ENCODE measurements at regions not wholly inside any gene's neighbourhood (a gene's known extent, or its start where the extent isn't known, plus 50 kb on each side); places are given as distances from the start of the nearest gene placed in this dataset.
A peak's percentile ranks its signal among the peaks of the same experiment; 100 is the strongest.

DNA sequence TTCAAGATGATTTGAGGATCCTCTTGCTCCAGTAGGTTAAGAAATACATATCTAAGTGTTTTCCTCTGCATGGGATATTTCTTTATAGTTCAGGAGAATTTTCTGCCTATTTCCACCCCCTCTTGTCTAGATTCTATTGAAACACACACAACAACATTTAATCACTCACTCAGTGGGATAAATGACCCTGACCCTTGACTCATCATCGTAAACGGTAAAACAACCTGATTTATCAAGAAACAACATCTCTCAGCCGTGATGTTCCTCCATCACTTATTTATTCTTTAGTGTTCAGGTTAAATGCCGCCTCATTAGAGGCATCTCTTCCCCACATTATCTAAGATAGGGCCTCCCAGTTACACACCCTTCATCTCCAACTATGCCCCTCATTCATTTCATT, 208.7 kb upstream of the FMN2 start:
- Mint-ChIP-seq H3K27ac (no peak overlapping the region), H3K4me1 (ENCODE audit: low read depth) (no peaks in the 10 kb centered on the region), H3K9me3 (no peaks in the 10 kb centered on the region), H3K4me3 (no peak overlapping the region), H3K27me3 (ENCODE audit: low read depth) (no peaks in the 10 kb centered on the region), H3K36me3 (ENCODE audit: low read depth) (no peaks in the 10 kb centered on the region)
- no peak for DNase-seq (ENCODE audit: low spot score)

DNA sequence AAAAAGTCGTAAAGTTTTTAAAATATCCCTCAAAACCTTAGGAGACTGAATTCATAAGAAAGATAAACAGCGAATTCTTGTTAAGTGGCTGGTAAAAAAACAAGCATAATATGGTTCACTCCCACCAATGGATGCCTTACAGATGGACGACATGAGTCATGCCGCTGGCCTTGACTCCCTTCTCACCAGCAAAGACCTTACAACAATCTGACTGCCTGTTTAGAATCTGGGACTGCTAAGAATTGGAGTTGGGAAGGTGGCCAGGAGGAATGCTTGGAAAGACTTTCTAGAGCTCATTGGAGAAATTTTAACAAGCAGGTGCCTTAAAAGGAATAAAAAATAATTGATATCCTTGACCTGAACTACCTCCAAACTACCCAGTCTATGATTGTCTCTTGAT, 206.9 kb upstream of the FMN2 start:
- no peaks in the 10 kb centered on the region for H3K9me3 Mint-ChIP-seq
- H3K4me1 Mint-ChIP-seq (ENCODE audit: low read depth): no peaks in the 10 kb centered on the region
- H3K27ac Mint-ChIP-seq: no peak overlapping the region
- H3K4me3 Mint-ChIP-seq: no peak overlapping the region
- no peak for DNase-seq (ENCODE audit: low spot score)
- no peaks in the 10 kb centered on the region for H3K27me3 Mint-ChIP-seq (ENCODE audit: low read depth)
- no peaks in the 10 kb centered on the region for H3K36me3 Mint-ChIP-seq (ENCODE audit: low read depth)

DNA sequence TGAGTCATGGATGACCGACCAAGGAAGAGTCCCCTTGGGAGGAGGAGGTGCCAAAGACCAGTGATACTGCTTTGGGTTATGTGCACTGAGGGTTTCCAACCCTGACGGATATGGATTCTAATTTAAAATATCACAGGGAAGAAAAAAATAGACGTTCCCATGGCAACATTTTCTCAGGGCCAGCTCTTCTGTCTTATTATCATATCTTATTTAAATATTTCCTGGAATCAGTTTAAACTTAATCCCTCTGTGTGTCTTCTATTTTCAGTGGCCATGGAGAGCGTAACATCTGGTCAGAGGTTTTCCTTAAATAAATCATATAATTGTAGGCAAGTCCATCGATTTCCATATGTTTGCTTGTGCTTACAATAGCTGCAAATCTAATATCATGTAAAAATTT, 205.4 kb upstream of the FMN2 start:
- Mint-ChIP-seq H3K36me3 (ENCODE audit: low read depth) (no peaks in the 10 kb centered on the region), H3K27ac (no peak overlapping the region), H3K27me3 (ENCODE audit: low read depth) (no peaks in the 10 kb centered on the region), H3K9me3 (no peaks in the 10 kb centered on the region), H3K4me1 (ENCODE audit: low read depth) (no peaks in the 10 kb centered on the region), H3K4me3 (no peak overlapping the region)
- no peak for DNase-seq (ENCODE audit: low spot score)

DNA sequence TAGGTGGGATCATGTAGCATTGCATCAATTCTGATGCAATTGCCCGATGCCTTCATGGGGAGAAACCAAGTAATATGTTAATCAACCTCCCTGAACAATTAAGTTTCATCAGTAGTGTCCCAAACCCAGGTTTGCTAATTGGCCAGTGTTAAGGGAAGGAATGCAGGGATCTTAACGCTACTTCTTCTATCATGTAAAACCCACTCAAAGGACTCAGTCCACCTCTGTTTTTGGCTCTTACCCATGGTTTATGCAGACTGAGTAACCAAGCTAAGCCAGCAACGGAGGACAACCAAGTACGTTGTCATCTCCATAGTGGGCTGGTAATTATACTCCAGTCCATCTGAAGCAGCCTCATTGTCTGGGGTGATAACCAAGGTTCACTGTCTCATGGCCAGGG, 203.0 kb upstream of the FMN2 start:
- H3K27me3 Mint-ChIP-seq (ENCODE audit: low read depth): no peaks in the 10 kb centered on the region
- no peaks in the 10 kb centered on the region for H3K9me3 Mint-ChIP-seq
- no peak overlapping the region for H3K4me3 Mint-ChIP-seq
- DNase-seq (ENCODE audit: low spot score): no peak
- no peaks in the 10 kb centered on the region for H3K4me1 Mint-ChIP-seq (ENCODE audit: low read depth)
- no peak overlapping the region for H3K27ac Mint-ChIP-seq
- H3K36me3 Mint-ChIP-seq (ENCODE audit: low read depth): no peaks in the 10 kb centered on the region

DNA sequence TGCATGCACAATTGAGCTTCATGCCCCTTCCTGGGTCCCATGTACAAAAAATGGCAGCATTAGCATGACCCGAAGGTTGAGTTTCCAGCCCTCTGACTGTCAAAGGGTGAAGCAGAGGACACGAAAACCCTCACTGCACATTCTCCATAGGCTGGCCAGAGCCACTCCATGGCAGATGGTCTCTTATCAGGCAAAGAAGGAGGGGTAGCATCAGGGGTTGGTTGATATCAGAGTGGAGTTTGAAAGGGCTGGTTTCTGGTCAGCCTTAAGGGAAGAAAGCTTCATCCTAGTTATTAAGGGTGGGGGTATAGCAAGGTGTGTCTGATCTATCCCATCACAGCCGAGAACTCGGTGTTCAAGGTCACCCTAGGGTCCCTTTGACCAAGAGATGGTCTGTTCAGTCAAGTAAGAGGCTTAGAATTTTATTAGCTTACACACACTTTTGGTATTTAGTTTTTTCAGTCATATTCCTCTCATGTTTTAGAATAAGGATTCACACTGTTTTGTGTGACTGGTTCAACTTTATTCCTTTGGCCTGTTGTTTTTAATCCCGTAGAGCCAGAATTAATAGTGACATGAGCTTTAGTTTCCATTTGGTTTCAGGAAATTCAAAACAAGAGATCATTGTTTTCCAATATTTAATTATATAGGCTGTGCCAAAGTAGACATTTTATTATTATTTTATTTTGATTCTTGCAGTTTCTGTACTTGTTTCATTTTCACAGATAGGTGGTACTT, 199.9 kb upstream of the FMN2 start:
- H3K27ac Mint-ChIP-seq: no peak overlapping the region
- no peaks in the 10 kb centered on the region for H3K36me3 Mint-ChIP-seq (ENCODE audit: low read depth)
- no peaks in the 10 kb centered on the region for H3K9me3 Mint-ChIP-seq
- peaks cover 4% of the 10 kb centered on the region for H3K27me3 Mint-ChIP-seq (ENCODE audit: low read depth)
- no peak overlapping the region for H3K4me3 Mint-ChIP-seq
- no peak for DNase-seq (ENCODE audit: low spot score)
- no peaks in the 10 kb centered on the region for H3K4me1 Mint-ChIP-seq (ENCODE audit: low read depth)

DNA sequence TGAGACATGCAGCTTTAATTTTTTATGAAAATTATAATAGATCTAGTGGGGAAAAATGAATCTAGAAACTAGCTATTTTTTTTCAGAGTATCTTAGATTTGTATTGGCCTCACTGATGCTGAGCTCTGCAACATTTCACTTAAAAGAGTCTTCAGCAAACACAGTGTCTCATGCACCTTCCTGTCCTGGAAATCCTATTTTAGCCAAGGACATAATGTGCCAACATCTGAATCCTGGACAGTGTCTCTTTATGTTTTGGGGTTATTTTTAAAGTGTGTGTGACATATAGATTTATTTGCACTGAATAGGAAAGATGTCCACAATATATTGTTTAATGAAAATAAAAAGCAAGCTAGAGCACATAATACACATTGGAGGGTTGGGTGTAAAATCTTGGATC, 199.1 kb upstream of the FMN2 start:
- peaks cover 4% of the 10 kb centered on the region for H3K27me3 Mint-ChIP-seq (ENCODE audit: low read depth)
- no peaks in the 10 kb centered on the region for H3K36me3 Mint-ChIP-seq (ENCODE audit: low read depth)
- no peak for DNase-seq (ENCODE audit: low spot score)
- H3K27ac Mint-ChIP-seq: no peak overlapping the region
- H3K4me3 Mint-ChIP-seq: no peak overlapping the region
- no peaks in the 10 kb centered on the region for H3K9me3 Mint-ChIP-seq
- H3K4me1 Mint-ChIP-seq (ENCODE audit: low read depth): no peaks in the 10 kb centered on the region

DNA sequence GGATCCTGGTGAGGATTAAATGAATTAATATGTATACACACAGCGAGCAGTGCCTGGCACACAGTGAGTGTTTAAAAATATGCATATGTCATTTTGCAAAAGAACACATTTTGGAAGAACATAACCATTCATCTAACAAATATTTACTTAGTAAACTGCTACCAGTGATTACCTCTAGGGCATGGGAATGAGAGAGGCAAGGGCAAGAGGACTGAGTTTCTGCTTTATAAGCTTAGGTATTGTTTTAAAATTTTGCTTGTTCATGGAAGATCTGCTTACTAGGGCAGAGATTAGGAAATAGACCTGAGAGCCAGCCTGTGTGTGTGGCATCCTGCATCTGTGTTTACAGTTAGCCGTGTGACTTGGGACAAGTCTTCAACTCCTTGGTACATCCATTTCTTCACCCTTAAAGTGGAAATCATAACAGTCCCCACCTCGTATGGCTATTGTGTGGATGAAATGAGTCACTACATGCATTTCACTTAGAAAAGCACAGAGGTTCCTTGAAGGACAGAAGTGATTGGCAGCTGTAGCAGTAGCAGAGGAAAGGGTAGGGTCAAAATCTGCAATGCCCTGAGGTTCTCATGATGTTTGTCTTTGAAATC, 198.5 kb upstream of the FMN2 start:
- Mint-ChIP-seq H3K4me1 (ENCODE audit: low read depth) (peaks cover 3% of the 10 kb centered on the region), H3K9me3 (no peaks in the 10 kb centered on the region), H3K4me3 (no peak overlapping the region), H3K27ac (no peak overlapping the region), H3K36me3 (ENCODE audit: low read depth) (no peaks in the 10 kb centered on the region), H3K27me3 (ENCODE audit: low read depth) (peaks cover 8% of the 10 kb centered on the region)
- no peak for DNase-seq (ENCODE audit: low spot score)

DNA sequence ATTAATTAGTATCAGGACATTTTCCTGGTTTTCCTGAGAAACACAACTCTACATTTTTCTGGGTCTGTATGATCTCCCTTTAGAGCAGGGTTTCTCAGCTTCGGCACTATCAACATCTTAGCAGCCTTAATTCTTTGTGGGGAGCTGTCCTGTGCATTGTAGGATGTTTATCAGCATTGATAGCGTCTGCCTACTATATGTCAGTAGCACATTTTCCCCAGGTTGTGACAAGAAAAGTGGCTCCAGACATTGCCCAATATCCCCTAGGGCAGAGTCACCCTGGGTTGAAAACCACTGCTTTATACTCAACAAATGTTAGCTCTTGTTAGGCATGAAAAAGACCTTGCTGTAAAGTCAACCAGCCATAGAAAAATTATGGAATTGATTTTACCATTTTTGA, 195.1 kb upstream of the FMN2 start:
- H3K27me3 Mint-ChIP-seq (ENCODE audit: low read depth): peaks cover 8% of the 10 kb centered on the region
- H3K9me3 Mint-ChIP-seq: no peaks in the 10 kb centered on the region
- peaks cover 4% of the 10 kb centered on the region for H3K4me1 Mint-ChIP-seq (ENCODE audit: low read depth)
- H3K27ac Mint-ChIP-seq: no peak overlapping the region
- no peaks in the 10 kb centered on the region for H3K36me3 Mint-ChIP-seq (ENCODE audit: low read depth)
- no peak for DNase-seq (ENCODE audit: low spot score)
- H3K4me3 Mint-ChIP-seq: no peak overlapping the region

DNA sequence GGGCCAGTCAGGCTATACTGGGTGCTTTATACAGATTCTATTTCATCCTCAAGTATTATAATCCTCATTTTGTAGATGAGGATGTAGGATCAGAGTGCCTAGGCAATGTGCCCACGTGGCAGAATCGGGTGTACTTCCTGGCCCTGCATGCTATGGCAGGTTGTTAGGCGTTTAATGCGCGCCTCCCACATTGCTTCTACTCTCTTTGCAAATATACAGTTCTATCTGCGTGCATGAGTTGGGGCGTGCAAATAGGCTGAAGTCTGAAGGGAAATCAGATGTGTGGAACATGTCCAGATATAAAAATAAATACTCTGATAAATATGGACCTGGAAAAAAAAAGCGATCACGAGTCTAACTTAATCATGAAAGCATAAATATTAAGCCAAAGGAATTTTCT, 194.7 kb upstream of the FMN2 start:
- peaks cover 4% of the 10 kb centered on the region for H3K4me1 Mint-ChIP-seq (ENCODE audit: low read depth)
- H3K9me3 Mint-ChIP-seq: no peaks in the 10 kb centered on the region
- DNase-seq (ENCODE audit: low spot score): no peak
- H3K27me3 Mint-ChIP-seq (ENCODE audit: low read depth): peaks cover 8% of the 10 kb centered on the region
- H3K27ac Mint-ChIP-seq: no peak overlapping the region
- H3K4me3 Mint-ChIP-seq: no peak overlapping the region
- no peaks in the 10 kb centered on the region for H3K36me3 Mint-ChIP-seq (ENCODE audit: low read depth)

DNA sequence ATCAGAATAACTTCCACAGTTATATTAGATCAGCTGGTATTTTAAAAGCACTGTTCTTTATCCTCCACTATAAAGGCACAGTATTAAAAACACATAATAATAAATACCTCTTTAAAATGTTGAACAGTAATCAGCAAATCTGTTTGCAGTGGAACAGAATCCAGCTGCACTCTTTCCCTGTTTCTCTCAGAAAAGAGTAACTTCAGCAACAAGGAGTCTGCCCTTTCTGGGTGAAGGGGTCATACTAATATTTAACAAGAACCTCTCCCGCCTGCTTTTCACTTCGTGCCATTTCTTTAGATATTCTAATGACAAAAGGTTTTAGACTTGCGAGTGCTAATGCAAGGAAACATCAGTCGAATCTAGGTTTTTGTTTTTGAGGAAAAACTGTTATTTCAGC, 194.2 kb upstream of the FMN2 start:
- no peak for DNase-seq (ENCODE audit: low spot score)
- no peaks in the 10 kb centered on the region for H3K9me3 Mint-ChIP-seq
- peaks cover 8% of the 10 kb centered on the region for H3K27me3 Mint-ChIP-seq (ENCODE audit: low read depth)
- H3K36me3 Mint-ChIP-seq (ENCODE audit: low read depth): no peaks in the 10 kb centered on the region
- H3K27ac Mint-ChIP-seq: no peak overlapping the region
- no peak overlapping the region for H3K4me3 Mint-ChIP-seq
- H3K4me1 Mint-ChIP-seq (ENCODE audit: low read depth): peaks cover 4% of the 10 kb centered on the region

DNA sequence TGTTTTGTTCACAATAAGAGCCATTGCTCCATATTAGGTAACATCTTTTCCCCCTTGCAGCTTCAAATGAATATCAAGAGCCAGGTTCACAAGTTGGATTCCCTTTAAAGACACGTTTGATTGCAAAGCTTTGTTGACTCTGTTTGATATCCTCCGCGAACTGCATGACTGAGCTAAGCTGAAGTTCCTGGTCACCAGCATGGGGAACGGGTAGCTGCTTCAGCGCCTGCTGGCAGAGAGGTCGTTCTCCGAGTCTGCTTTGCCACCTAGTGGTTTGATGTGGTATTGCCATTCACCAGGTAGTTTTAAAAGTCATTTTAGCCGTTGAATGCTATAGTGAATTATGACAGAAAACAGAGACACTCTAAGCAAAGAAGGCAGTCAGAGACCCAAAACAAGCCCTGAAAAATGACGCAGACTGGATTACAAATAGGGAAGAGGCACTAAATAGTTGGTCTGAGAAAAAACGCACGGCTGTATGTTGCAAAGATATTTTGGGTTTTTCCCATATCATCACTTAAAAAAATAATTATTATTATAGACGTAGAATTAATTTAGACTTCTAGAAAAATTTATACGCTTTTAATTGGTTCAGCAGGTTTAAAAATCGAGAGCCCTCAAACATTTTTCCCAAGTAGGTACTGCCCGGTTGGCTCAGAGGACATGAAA, 193.5 kb upstream of the FMN2 start:
- H3K27ac Mint-ChIP-seq: no peak overlapping the region
- H3K36me3 Mint-ChIP-seq (ENCODE audit: low read depth): no peaks in the 10 kb centered on the region
- H3K4me1 Mint-ChIP-seq (ENCODE audit: low read depth): peaks cover 4% of the 10 kb centered on the region
- H3K27me3 Mint-ChIP-seq (ENCODE audit: low read depth): peaks cover 8% of the 10 kb centered on the region
- peak; percentile 60 for DNase-seq (ENCODE audit: low spot score)
- H3K4me3 Mint-ChIP-seq: no peak overlapping the region
- no peaks in the 10 kb centered on the region for H3K9me3 Mint-ChIP-seq

DNA sequence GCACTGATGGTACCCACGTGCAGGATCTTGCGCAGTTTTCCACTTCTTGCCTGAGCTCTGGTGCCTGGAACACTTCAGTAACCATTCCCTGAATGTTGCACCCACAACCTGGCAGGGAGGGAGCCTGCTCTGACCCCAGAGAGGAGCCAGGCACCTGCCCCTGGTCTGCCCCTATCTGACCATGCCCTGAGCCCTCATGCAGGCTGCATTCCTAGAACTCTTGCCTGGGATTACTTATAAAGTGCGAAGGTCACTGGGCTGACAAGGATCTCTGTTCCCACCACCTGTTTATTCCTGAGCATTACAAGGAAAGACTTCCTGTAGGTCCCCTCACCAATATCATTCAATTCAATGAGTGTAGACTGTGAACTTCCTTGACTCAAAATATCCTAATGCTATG, 191.9 kb upstream of the FMN2 start:
- Mint-ChIP-seq H3K27me3 (ENCODE audit: low read depth) (peaks cover 8% of the 10 kb centered on the region), H3K4me3 (no peak overlapping the region), H3K9me3 (no peaks in the 10 kb centered on the region), H3K36me3 (ENCODE audit: low read depth) (no peaks in the 10 kb centered on the region), H3K27ac (no peak overlapping the region), H3K4me1 (ENCODE audit: low read depth) (peaks cover 4% of the 10 kb centered on the region)
- no peak for DNase-seq (ENCODE audit: low spot score)

DNA sequence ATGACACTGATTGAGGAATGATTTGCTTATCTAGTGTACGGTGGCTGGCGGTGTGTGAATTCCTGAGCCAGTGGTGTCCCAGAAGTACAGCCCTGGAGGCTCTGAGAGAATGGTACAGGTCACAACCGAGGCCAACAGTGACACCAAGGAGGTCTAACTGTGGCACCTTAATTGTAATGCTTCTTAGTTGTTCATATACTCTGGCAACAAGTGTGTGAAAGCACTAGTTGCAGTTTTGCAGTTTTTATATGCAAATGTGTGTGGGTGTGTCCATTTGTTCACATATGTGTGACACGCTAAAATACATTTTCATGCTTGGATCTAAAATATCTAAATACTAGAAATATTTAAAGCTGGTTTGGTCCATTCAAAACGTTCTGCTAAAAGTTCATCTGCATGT, 185.3 kb upstream of the FMN2 start:
- H3K4me3 Mint-ChIP-seq: no peak overlapping the region
- no peak for DNase-seq (ENCODE audit: low spot score)
- no peaks in the 10 kb centered on the region for H3K9me3 Mint-ChIP-seq
- no peak overlapping the region for H3K27ac Mint-ChIP-seq
- no peaks in the 10 kb centered on the region for H3K36me3 Mint-ChIP-seq (ENCODE audit: low read depth)
- H3K27me3 Mint-ChIP-seq (ENCODE audit: low read depth): peaks cover 3% of the 10 kb centered on the region
- no peaks in the 10 kb centered on the region for H3K4me1 Mint-ChIP-seq (ENCODE audit: low read depth)

DNA sequence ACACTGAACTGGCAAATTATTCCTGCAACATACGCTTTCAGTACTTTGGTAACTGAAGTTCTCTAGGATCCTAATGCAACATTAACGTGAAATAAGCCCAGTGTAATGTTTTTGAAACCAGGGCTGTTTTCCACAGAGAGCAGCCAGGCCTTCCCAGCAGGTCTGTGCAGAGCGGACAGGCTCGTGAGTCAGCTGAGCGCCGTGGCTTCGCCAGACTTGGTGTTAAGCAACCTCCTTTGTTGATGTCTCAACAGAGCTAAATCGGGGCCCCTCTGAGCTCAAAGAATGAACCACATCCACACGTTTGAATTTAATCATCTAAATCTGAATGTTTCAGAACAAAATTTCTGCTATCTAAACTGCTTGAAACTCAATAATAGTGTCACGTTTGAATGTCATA, 181.8 kb upstream of the FMN2 start:
- H3K27me3 Mint-ChIP-seq (ENCODE audit: low read depth): peaks cover 9% of the 10 kb centered on the region
- no peak for DNase-seq (ENCODE audit: low spot score)
- no peaks in the 10 kb centered on the region for H3K36me3 Mint-ChIP-seq (ENCODE audit: low read depth)
- H3K27ac Mint-ChIP-seq: no peak overlapping the region
- no peaks in the 10 kb centered on the region for H3K9me3 Mint-ChIP-seq
- no peaks in the 10 kb centered on the region for H3K4me1 Mint-ChIP-seq (ENCODE audit: low read depth)
- H3K4me3 Mint-ChIP-seq: no peak overlapping the region

All from T-helper 2 cell treated with Interferon-gamma antibody and Interleukin-4, amounts not matched to agents 5 μg/mL and 100 μg/mL, for 36 hours (primary cell).